H1 (cell line): ENCODE measurements at regions not wholly inside any gene's neighbourhood (a gene's known extent, or its start where the extent isn't known, plus 50 kb on each side); places are given as distances from the start of the nearest gene placed in this dataset.
"Not testable (repeated sequence)": the region's sequence is repeated elsewhere in the genome, so short reads cannot be mapped to it uniquely, and the experiment has no call there.

Experiments
- CTCF ChIA-PET: fragments of 300-600 bp; sonication (Branson Sonifier 250); formaldehyde crosslinking; loops from one replicate; lab custom pipeline; 2021; ENCODE audit not compliant: partially characterized antibody; lab: Charles Lee
- POLR2A ChIA-PET: fragments of 300-600 bp; sonication (Branson Sonifier 250); formaldehyde crosslinking; loops from one replicate; lab custom pipeline; 2021; ENCODE audit warnings: inconsistent platforms; ENCODE audit not compliant: partially characterized antibody; lab: Charles Lee
- DNase-seq, 2 experiments: peaks; one replicate each; pipeline versions ENCODE4 v3.0.0 to v3.0.0-alpha.2; 2010 to 2022; ENCODE audit warnings: low spot score in 2 of 2, low read depth in 1 of 2, mixed read lengths in 1 of 2
- FAIRE-seq: peaks from 2 replicates; lab custom pipeline; 2011; peaks lifted over from hg19 to GRCh38; lab: Jason Lieb, UNC
- H2AFZ ChIP-seq: 2 replicates; pipeline ENCODE4 v1.8.1; 2012; ENCODE audit warnings: low read length, inconsistent platforms
- H2AK5ac ChIP-seq: 2 replicates; pipeline ENCODE4 v1.6.1; 2013; ENCODE audit warnings: low read depth, low read length
- H2BK120ac ChIP-seq: replicated peaks from 2 replicates; pipeline ENCODE3; 2013; ENCODE audit warnings: low read depth, low read length, inconsistent platforms
- H2BK12ac ChIP-seq: 2 replicates; pipeline ENCODE4 v1.6.1; 2013; ENCODE audit warnings: low read depth, low read length
- H2BK15ac ChIP-seq: 2 replicates; pipeline ENCODE4 v1.6.1; 2013; ENCODE audit warnings: low read length
- H2BK20ac ChIP-seq: 2 replicates; pipeline ENCODE4 v1.6.1; 2013; ENCODE audit warnings: low read length
- H2BK5ac ChIP-seq: 2 replicates; pipeline ENCODE4 v1.6.1; 2013; ENCODE audit warnings: low read depth, low read length
- H3K14ac ChIP-seq: 2 replicates; pipeline ENCODE4 v1.6.1; 2013; ENCODE audit warnings: inconsistent platforms; ENCODE audit not compliant: insufficient read length
- H3K18ac ChIP-seq: 2 replicates; pipeline ENCODE4 v1.6.1; 2013; ENCODE audit warnings: low read length; ENCODE audit errors: extremely low read depth
- H3K23ac ChIP-seq: 2 replicates; pipeline ENCODE4 v1.6.1; 2013; ENCODE audit warnings: inconsistent platforms; ENCODE audit not compliant: insufficient read length
- H3K23me2 ChIP-seq: 2 replicates; pipeline ENCODE4 v1.6.1; 2013; ENCODE audit warnings: low read depth, low read length
- H3K27ac ChIP-seq: 2 replicates; pipeline ENCODE4 v1.6.1; 2011; ENCODE audit warnings: low read depth, low read length, inconsistent platforms
- H3K27me3 ChIP-seq, 4 experiments: replicated peaks in 1 of 4; 1 replicate in 1 of 4; 2 replicates in 3 of 4; pipeline versions ENCODE4 v1.6.1 to v1.8.1; 2011 to 2013; ENCODE audit warnings: low read length in 3 of 4, mild to moderate bottlenecking in 3 of 4, inconsistent platforms in 2 of 4, mixed read lengths in 2 of 4, moderate library complexity in 1 of 4; ENCODE audit not compliant: control insufficient read depth in 3 of 4, insufficient read depth in 3 of 4; ENCODE audit errors: extremely low read depth in 1 of 4
- H3K36me3 ChIP-seq, 4 experiments: 2 replicates each; pipeline versions ENCODE4 v1.6.1 to v1.8.1; 2011 to 2013; ENCODE audit warnings: mild to moderate bottlenecking in 4 of 4, low read length in 3 of 4, moderate library complexity in 2 of 4, control low read depth in 1 of 4, inconsistent platforms in 1 of 4; ENCODE audit not compliant: insufficient read depth in 4 of 4, control insufficient read depth in 2 of 4
- H3K4ac ChIP-seq: replicated peaks from 2 replicates; pipeline ENCODE3; 2013; ENCODE audit warnings: low read length, low read depth, mixed read lengths, inconsistent platforms; ENCODE audit not compliant: insufficient read length
- H3K4me1 ChIP-seq, 4 experiments: replicated peaks in 1 of 4; 1 replicate in 1 of 4; 2 replicates in 3 of 4; pipeline versions ENCODE4 v1.6.1 to v1.8.1; 2011 to 2013; ENCODE audit warnings: low read length in 3 of 4, inconsistent platforms in 2 of 4, mixed read lengths in 1 of 4; ENCODE audit not compliant: insufficient read depth in 4 of 4, control insufficient read depth in 3 of 4
- H3K4me2 ChIP-seq, 2 experiments: 2 replicates each; pipeline versions ENCODE4 v1.6.1 to v1.8.1; 2011 to 2013; ENCODE audit warnings: low read depth in 2 of 2, low read length in 2 of 2, control low read depth in 1 of 2, inconsistent platforms in 1 of 2, mild to moderate bottlenecking in 1 of 2; ENCODE audit not compliant: insufficient read depth in 1 of 2
- H3K4me3 ChIP-seq, 4 experiments: fragments of 200-600, 300-600 bp in 1 of 4; sonication (generic), shearing (Covaris generic), sonication (Bioruptor Twin) in 1 of 4; 2 replicates each; pipeline versions ENCODE4 v1.5.1 to v1.8.1; 2011 to 2016; ENCODE audit warnings: low read length in 4 of 4, low read depth in 3 of 4, control low read depth in 2 of 4, inconsistent platforms in 2 of 4, mild to moderate bottlenecking in 2 of 4, mixed read lengths in 1 of 4, moderate library complexity in 1 of 4; ENCODE audit not compliant: insufficient read depth in 2 of 4; ENCODE audit errors: extremely low read depth in 1 of 4
- H3K56ac ChIP-seq: replicated peaks from 2 replicates; pipeline ENCODE3; 2013; ENCODE audit warnings: low read depth, mild to moderate bottlenecking, mixed read lengths, low read length, inconsistent platforms; ENCODE audit not compliant: insufficient read length
- H3K79me1 ChIP-seq: 2 replicates; pipeline ENCODE4 v1.6.1; 2013; ENCODE audit warnings: low read depth, low read length, control low read depth
- H3K79me2 ChIP-seq, 2 experiments: 2 replicates each; pipeline versions ENCODE4 v1.6.1 to v1.8.1; 2012 to 2013; ENCODE audit warnings: low read length in 2 of 2, mild to moderate bottlenecking in 2 of 2, inconsistent platforms in 1 of 2; ENCODE audit not compliant: insufficient read depth in 2 of 2, control insufficient read depth in 1 of 2
- H3K9ac ChIP-seq, 4 experiments: replicated peaks in 1 of 4; 1 replicate in 1 of 4; 2 replicates in 3 of 4; pipeline versions ENCODE4 v1.6.1 to v1.8.1; 2011 to 2013; ENCODE audit warnings: low read depth in 3 of 4, low read length in 3 of 4, control low read depth in 2 of 4, mild to moderate bottlenecking in 2 of 4, moderate library complexity in 2 of 4, inconsistent platforms in 1 of 4; ENCODE audit errors: extremely low read depth in 1 of 4
- H3K9me3 ChIP-seq, 2 experiments: 2 replicates each; pipeline versions ENCODE4 v1.6.1 to v1.8.1; 2012 to 2013; ENCODE audit warnings: mild to moderate bottlenecking in 2 of 2, moderate library complexity in 2 of 2, control low read depth in 1 of 2, inconsistent platforms in 1 of 2, low read depth in 1 of 2, low read length in 1 of 2, mixed read lengths in 1 of 2; ENCODE audit not compliant: insufficient read depth in 2 of 2
- H4K20me1 ChIP-seq, 2 experiments: replicated peaks in 1 of 2; 2 replicates each; pipeline versions ENCODE3 to v1.8.1; 2011 to 2013; ENCODE audit warnings: inconsistent platforms in 2 of 2, low read length in 2 of 2, mild to moderate bottlenecking in 1 of 2; ENCODE audit not compliant: insufficient read depth in 2 of 2, control insufficient read depth in 1 of 2
- H4K5ac ChIP-seq: 2 replicates; pipeline ENCODE4 v1.6.1; 2013; ENCODE audit warnings: low read length, low read depth, mixed read lengths, inconsistent platforms; ENCODE audit not compliant: insufficient read length
- H4K8ac ChIP-seq: 2 replicates; pipeline ENCODE4 v1.8.0; 2013; ENCODE audit warnings: mild to moderate bottlenecking, moderate library complexity, low read length, inconsistent platforms; ENCODE audit not compliant: insufficient read depth; ENCODE audit errors: extremely low read depth
- H4K91ac ChIP-seq: replicated peaks from 2 replicates; pipeline ENCODE3; 2013; ENCODE audit warnings: low read length, mixed read lengths, inconsistent platforms; ENCODE audit not compliant: insufficient read length
- WGBS, 2 experiments: shearing (Covaris generic) in 1 of 2; methylation state at CpG; one replicate each; pipeline versions ENCODE4 v1.1.6 to v1.1.7; 2013 to 2015; ENCODE audit warnings: low lambda C conversion rate in 2 of 2, mixed read lengths in 2 of 2, inconsistent platforms in 1 of 2, low coverage in 1 of 2, missing lambda C conversion rate in 1 of 2; ENCODE audit not compliant: insufficient replicate concordance in 2 of 2, insufficient coverage in 1 of 2, insufficient read length in 1 of 2; ENCODE audit errors: extremely low coverage in 1 of 2, missing lambda C conversion rate in 1 of 2; 5-methylcytosine and 5-hydroxymethylcytosine counted together

DNA sequence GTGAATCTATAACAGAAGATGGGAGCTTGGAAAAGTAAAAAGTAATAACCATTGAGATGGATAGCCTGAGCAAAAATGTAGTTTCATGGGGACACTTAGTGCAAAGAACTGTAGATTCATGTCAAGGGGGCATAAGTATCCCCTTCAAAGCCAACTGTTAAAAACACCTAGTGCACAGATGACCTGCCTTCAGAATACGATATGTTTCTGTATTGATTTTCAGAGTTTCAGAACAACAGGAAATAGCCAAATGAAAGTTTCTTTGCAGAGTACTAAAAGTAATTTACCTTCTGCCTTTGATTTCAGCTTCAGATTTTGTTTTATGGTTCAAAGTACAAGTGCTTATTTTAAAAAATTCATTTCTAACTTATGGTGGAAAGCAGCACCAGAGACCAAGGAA is 593.1 kb downstream of the TTLL7 start:
- H4K8ac ChIP-seq, H3K36me3 ChIP-seq, CTCF ChIA-PET, H2BK20ac ChIP-seq, H2BK15ac ChIP-seq, H3K27me3 ChIP-seq, H3K4me2 ChIP-seq, H3K79me2 ChIP-seq, H3K79me1 ChIP-seq, H2AK5ac ChIP-seq, H3K4me3 ChIP-seq, H2BK5ac ChIP-seq, H3K9ac ChIP-seq, FAIRE-seq, H3K56ac ChIP-seq, H2BK120ac ChIP-seq, H3K4me1 ChIP-seq, H3K23me2 ChIP-seq, H2BK12ac ChIP-seq, H2AFZ ChIP-seq, POLR2A ChIA-PET, H4K91ac ChIP-seq, H4K20me1 ChIP-seq, H3K23ac ChIP-seq, H3K27ac ChIP-seq, DNase-seq, H3K9me3 ChIP-seq, H3K14ac ChIP-seq, H3K18ac ChIP-seq, H4K5ac ChIP-seq, H3K4ac ChIP-seq: not testable (repeated sequence)
- WGBS, 2 experiments, result 90% methylated on average over 1 of the region's 1 CpG; no CpG with 5 or more reads in 1 of the 2 experiments

DNA sequence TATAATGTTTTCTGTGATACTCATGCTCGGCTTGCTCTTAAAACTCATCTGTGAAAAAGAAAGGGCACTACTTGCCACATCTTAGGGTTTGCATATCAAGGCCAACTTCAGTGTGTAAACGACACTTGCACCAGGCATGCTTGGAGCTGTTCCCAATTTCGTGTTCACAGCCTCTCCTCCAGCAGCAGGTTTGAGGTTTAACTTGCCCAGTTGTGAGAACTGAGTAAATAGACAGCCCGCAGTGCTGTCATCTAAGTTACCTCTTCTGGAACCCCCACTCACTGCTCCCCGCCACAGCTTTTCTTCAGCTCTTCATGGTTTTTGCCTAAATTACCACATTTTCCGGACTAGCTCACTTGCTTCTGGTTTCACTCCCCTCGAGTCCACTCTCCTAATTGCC is 595.4 kb downstream of the TTLL7 start:
- H3K4me2 ChIP-seq, H2BK20ac ChIP-seq, H4K20me1 ChIP-seq, H3K4ac ChIP-seq, H3K23me2 ChIP-seq, H2BK5ac ChIP-seq, H3K9ac ChIP-seq, FAIRE-seq, H3K27me3 ChIP-seq, H3K79me1 ChIP-seq, POLR2A ChIA-PET, H3K56ac ChIP-seq, H4K5ac ChIP-seq, H3K9me3 ChIP-seq, H2AK5ac ChIP-seq, H3K4me1 ChIP-seq, H2BK12ac ChIP-seq, DNase-seq, H3K14ac ChIP-seq, H2AFZ ChIP-seq, H3K79me2 ChIP-seq, CTCF ChIA-PET, H2BK15ac ChIP-seq, H3K27ac ChIP-seq, H2BK120ac ChIP-seq, H3K18ac ChIP-seq, H3K23ac ChIP-seq, H3K36me3 ChIP-seq, H3K4me3 ChIP-seq, H4K91ac ChIP-seq, H4K8ac ChIP-seq: not testable (repeated sequence)
- 89% methylated on average over 7 of the region's 7 CpGs; no CpG with 5 or more reads in 1 of the 2 experiments for WGBS, 2 experiments
